KBM-7 (cell line): ENCODE measurements at regions not wholly inside any gene's neighbourhood (a gene's known extent, or its start where the extent isn't known, plus 50 kb on each side); places are given as distances from the start of the nearest gene placed in this dataset.
"Not testable (repeated sequence)": the region's sequence is repeated elsewhere in the genome, so short reads cannot be mapped to it uniquely, and the experiment has no call there.

Experiments used
- DNase-seq: peaks from one replicate; pipeline ENCODE4 v3.0.0-alpha.2; 2015
- in situ Hi-C: fragments of 300-500 bp; cut with MboI; formaldehyde crosslinking; loops from 2 replicates; pipeline ENCODE4 v1.14.3; 2020; ENCODE audit warnings: low sequenced_read_pairs, low pct_unique_long_range_greater_than_20kb, mixed read lengths

DNA sequence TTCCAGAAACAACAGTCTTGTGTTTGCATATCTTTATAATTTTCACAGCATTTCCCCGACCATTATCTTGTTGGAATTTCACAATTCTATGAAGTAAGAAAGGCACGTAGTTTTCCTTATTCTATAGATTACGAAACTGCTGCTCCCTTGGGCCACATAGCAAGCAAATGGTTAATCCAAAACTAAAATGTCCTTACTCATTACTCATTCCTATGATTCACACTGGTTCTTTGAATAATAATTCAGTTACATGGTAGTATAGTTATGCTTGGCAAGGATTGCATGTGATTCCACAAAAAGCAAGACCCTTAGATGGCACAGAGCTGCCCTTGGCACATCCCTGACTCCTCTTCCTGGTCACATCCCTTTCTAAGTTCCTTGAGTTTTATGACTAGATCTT is 51.2 kb downstream of the OR13H1 start:
- no peak for DNase-seq
- in situ Hi-C loops, result no loop called here

DNA sequence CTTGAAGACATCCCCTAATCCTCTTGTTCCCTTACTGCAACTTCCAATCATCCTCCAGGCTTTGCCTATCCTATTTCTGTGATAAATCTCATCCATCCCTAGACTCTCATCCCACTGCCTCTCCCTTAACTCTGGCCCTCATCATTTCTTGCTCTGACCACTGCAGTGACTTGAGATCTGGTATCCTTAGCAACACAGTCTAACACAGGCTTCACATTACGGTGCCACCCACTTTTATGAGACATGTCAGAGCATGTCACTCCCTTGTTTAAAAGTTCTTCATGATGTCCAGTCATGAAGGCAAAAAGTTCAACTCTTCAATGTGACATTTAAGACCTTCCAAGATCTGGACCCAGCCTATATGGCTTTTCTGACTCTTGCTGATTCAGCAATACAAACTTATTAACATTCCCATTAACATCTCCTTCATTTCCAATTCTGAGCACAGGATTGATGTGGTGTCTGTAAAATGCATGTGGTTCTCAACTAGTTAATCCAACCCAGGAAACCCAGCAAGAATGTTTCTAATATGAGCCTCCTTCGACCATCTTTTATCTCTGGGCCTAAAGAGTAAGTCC is 64.0 kb downstream of the OR13H1 start:
- DNase-seq, result no peak
- in situ Hi-C loops, result no loop called here

DNA sequence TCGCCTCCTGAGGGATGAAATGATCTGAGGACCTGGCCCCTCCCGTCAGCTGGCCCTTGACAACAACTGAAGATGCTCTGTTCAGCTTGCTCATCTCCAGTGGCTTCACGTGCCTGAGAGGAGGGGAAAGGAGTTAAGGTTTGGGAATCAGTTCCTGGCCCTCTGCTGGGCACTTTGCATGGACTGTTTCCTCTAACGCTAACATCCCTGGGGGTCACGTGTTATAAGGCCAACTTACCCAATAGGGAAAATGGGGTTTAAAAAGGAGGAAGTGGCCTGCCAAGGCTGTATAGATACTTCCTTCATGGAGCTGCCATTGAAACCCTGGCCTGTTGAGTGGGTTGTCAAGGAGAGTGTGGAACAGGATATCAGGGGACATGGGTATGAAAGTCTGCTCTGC is 65.6 kb downstream of the OR13H1 start:
- in situ Hi-C loops, result no loop called here
- no peak for DNase-seq

DNA sequence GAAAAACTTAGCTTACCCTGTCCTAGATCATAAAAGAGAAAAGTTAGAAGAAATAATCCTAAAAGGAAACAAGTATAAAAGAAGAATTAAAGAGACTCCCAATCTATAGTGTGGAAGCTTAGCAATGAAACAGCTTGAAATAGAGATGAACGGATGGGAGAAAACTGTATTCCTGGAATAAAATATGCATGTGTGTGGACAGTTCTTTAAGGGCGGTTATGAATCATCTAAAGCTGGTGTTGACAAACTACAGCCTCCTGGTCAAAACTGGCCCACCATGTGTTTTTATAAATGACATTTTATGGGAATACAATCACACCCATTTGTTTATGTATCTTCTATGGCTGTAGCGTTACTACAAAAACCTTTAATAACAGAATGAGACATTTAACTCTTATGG is 69.4 kb downstream of the OR13H1 start:
- in situ Hi-C loops, result no loop called here
- no peak for DNase-seq

DNA sequence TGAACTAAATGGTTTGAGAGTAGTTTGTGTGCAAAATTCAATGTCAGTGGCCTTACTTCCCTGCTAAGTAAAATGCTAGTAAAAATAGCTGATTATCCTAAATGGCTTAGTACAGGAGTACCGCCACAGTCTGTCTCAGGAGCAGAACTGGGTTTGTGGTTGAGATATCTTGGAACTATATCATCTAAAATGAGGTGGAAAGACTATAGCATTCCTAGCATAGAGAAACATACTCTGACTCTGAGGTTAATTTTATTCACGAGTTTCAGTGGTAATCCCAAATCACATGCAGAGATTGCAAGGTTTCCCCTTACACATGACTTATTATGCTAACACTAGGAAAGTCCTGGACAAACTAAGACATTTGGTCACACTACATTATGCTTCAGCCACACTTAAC is 70.4 kb downstream of the OR13H1 start:
- in situ Hi-C loops, result no loop called here
- DNase-seq, result no peak

DNA sequence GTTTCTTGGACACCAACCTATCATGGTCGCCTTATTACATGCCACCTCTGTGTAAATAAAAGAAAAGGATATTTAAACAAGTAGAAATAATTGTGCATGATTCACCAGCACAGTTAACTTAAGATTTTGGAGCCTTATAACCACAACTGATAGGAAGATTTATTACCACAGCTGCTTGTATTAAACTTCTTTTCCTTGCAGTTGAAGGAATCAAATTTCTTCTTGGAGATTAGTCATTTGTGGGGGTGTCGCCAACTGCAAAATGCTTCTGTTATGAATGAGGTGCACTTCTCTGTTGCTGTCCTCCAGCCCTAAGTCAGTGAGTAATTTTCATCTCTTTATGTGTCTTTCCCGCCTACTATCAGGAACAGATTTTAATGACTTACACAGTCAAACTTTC is 73.3 kb downstream of the OR13H1 start:
- in situ Hi-C loops, result no loop called here
- no peak for DNase-seq

DNA sequence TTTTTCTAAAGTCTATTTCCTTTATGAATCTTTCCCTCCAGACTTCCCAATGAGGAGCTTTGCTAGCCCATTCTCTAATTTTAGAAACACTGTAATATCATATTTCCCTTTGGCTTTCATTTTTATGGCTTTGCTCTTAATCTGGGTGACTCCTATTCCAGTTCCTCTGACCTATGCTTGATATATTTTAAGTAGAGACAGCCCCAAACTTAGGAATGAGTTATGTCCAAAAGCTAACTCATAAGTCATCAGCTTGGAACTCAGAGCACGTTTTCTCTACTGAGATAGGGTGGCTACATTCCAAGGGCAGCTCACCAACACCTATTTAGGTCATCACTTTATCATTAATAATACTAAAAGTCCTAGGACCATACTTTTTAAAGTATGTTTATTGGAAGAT is 77.8 kb downstream of the OR13H1 start:
- in situ Hi-C loops, result no loop called here

DNA sequence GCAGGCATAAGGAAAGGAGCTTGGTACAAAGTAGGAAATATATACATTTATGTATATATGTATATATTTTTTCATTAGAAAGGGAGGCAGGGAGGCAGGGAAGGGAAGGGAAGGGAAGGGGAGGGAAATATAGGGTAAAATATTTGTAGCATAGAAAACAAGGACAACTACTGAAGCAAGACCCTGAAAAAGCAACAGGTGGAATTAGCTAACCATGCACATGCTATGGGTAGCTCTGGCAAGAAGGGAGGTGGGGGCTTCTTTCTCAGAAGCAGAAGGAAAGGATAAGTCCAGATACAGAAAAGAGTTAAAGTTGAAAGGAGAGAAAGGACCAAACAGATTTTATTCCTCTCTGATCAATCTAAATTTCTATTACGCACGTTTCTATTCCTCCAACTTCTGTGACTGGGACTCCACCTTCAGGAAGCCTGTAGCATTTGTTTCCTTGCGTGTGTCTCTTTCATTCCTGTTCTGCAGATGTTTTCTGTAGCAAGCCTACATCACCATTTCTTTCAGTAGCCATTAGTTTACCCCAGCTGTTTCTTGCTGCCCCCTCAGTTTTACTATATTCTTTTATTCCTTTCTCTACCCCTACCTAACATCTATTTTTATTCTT is 82.9 kb downstream of the OR13H1 start:
- DNase-seq, result peak; percentile 2
- in situ Hi-C loops, result loop anchor here (25.0 kb wide), 1 partner anchor 639 kb away; no protein-coding TSS in a partner anchor

More for the DNA sequence above, 77.8 kb downstream of the OR13H1 start:
- no peak for DNase-seq

DNA sequence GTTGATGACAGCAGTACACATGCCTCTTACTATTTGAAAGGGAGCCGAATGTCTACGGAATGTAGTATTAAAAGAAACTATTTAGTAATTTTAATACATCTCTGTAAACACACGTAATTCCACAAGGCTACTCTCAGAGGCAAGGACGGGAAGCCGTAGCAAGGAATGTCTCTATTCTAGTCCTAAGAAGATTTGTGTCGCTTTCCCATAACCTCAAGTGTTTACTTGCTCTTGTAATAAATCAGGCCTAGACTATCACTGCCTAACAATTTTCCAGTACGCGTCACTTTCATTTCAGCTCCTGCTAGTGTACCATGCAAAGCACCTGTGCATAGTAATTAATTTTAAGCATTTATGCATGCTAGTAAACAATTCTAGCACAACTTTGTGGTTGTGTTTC is 86.7 kb downstream of the OR13H1 start:
- DNase-seq, result no peak
- in situ Hi-C loops, result loop anchor here (25.0 kb wide), 1 partner anchor 643 kb away; no protein-coding TSS in a partner anchor

DNA sequence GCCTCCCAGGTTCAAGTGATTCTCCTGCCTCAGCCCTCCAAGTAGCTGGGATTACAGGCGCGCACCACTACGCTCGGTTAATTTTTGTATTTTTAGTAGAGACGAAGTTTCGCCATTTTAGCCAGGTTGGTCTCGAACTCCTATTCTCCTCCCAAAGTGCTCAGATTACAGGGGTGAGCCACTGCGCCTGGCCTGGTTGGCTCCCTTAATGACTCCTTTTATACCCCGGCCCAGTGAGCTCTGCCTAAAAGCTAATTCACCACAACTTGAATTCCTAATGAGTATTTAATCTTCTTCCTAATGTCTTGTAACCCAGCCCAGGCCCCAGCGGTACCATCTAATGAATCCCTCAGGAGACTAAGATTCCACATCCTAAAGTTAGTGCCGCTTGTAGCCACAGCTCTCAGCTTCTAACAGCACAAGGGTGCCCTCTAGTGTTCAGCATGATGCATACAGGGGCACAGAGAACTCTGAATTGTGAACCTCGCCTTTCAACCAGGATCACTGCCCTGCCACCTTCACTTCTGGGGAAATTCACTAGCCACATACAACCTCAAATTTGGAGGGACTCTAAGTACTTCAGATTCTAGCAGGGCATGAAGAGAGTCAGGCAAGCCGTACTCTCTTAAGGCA is 89.5 kb downstream of the OR13H1 start:
- in situ Hi-C loops, result loop anchor here (25.0 kb wide), 1 partner anchor 646 kb away; no protein-coding TSS in a partner anchor
- peak; percentile 43 for DNase-seq

DNA sequence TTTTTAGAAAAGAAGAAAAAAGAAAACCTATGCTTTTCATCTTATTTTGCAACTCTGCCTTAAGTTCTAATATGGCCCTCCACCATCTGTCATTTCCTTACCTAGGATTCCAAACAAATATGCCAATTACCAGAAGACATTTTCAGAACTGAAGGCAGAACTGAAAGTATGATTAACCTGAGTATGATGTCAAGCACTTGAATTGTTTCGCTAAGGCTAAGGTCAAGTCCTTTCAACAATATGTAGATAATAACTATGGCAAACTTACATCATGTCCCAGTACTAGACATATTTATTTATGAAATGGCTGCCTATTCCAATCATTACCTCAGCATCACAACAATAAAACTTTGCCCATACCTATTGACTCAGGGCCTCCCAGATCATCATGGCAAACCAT is 91.0 kb downstream of the OR13H1 start:
- in situ Hi-C loops, result loop anchor here (25.0 kb wide), 1 partner anchor 648 kb away; no protein-coding TSS in a partner anchor
- DNase-seq, result no peak

DNA sequence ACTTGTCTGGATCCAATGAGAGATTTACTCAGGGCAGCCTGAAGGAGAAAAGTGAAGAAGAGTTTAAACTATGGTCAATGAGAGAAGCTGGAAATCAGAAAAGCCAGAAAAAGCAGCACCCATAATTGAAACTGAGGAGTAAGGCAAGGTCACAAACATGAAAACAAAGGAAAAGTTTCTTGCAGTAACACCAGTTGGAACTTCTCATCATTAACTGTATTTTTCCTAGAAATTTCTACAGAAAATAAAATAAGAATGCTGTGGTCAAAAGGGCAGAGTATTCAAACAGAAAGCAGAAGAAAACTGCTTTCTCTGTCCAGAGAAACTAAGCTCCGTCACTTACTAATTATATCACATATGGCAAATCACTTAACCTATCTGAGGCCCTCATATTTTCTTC is 102.2 kb downstream of the OR13H1 start:
- DNase-seq, result no peak
- in situ Hi-C loops, result loop anchor here (25.0 kb wide), 1 partner anchor 659 kb away; no protein-coding TSS in a partner anchor

DNA sequence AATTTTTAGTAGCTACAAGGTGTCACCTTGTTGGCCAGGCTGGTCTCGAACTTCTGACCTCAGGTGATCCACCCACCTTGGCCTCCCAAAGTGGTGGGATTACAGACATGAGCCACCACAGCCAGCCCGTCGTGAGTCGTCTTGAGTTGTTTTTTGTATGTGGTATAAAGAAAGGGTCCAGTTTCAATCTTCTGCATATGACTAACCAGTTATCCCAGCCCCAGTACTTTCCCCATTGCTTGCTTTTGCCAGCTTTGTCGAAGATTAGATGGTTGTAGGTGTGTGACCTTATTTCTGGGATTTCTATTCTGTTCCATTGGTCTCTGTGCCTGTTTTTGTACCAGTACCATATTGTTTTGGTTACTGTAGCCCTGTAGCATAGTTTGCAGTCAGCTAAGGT is 105.9 kb downstream of the OR13H1 start:
- no peak for DNase-seq
- in situ Hi-C loops, result loop anchor here (25.0 kb wide), 1 partner anchor 662 kb away; no protein-coding TSS in a partner anchor

DNA sequence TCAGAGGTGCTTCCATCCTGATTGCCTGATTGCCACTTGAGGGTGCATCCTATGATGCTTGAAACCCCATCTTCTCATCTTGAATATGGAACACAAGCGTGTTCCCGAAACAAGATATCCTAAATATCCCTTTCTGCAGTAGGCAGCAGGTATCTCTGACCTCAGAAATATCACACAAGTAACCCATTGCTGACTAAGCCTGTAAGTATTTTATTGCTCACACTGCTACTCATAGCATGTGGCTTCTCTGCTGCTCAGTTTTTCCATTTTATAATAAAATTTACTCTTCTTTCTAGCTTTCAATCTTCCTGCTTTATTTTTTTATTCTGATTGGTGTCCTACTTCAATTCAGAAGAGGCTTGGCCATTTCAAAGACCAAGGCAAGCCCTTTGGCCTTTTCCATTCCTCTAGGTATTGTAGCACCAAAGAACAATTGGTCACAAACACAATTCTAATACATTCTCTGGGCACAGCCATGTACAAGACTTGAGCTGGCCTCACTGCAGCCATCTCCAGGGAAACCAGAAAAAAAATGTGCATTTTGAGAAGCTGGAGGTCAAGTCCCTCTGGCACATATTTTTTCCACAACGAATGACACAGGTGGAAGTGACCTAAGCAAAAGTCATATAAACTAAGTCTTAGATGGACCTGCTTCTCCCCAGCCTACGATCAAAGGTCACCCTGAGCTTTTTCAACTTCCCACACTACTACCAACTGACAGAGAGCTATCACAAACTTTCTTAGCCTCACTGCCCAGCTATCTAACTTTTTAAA is 107.0 kb downstream of the OR13H1 start:
- no peak for DNase-seq
- in situ Hi-C loops, result no loop called here

DNA sequence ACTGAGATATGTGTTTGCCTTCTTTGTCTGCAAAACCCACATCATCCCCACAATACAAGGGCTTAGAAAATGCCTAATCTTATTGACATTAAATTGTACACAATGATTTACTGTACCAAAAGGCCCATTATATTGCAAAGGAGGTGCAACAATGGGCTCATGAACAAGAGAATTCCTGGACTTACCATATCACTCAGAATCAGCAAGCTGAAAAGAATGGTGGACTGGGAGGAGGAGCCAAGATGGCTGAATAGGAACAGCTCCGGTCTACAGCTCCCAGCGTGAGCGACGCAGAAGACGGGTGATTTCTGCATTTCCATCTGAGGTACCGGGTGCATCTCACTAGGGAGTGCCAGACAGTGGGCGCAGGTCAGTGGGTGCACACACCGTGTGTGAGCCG is 119.9 kb downstream of the OR13H1 start:
- in situ Hi-C loops, DNase-seq: not testable (repeated sequence)

DNA sequence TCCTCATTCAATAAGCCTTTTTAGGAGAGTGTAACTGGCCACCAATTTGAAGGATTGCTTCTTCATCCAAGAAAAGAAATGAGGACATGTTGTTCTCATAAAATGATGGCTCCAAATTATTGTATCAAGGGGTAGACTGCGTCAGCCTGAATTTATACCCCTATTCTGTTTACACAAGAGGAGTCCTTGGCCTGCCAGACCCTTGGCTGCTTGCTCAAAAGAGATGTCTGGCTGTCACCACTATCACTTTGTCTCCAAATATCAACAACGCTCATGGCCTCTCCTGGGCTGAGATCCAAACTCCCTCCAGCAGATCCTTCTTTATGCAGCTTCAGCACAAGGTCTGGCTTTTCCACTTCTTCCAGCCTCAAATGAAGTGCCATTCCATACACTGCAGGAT is 127.9 kb downstream of the OR13H1 start:
- no peak for DNase-seq
- in situ Hi-C loops, result no loop called here

DNA sequence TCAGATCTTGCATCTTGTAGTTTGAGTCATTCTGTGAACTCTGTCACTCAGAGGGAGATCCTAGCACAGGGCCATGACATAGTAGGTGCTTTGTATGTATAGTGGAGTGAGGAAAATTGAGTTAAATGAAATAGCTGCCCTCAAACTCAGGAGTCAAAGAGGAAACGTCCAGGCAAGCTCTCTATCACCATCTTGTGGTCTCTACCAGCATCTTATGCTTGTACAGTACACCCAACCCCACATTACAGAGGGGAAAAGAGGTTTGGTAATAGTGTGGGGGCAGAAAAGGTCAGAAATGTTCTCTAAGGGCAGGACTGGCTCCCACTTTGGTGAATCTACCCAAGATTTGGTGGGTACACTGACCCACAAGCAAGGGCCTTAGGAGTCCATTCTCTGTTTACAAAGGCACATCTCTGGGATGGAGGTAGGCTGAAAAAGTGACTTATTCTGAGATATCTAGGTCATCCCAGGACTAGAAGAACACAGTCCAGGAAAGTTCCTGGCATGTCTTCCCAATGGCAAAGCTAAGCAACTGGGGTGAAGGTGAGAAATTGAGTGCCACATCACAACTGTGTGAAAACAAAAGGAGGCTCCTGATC is 131.8 kb downstream of the OR13H1 start:
- in situ Hi-C loops, result no loop called here
- peak; percentile 52 for DNase-seq

DNA sequence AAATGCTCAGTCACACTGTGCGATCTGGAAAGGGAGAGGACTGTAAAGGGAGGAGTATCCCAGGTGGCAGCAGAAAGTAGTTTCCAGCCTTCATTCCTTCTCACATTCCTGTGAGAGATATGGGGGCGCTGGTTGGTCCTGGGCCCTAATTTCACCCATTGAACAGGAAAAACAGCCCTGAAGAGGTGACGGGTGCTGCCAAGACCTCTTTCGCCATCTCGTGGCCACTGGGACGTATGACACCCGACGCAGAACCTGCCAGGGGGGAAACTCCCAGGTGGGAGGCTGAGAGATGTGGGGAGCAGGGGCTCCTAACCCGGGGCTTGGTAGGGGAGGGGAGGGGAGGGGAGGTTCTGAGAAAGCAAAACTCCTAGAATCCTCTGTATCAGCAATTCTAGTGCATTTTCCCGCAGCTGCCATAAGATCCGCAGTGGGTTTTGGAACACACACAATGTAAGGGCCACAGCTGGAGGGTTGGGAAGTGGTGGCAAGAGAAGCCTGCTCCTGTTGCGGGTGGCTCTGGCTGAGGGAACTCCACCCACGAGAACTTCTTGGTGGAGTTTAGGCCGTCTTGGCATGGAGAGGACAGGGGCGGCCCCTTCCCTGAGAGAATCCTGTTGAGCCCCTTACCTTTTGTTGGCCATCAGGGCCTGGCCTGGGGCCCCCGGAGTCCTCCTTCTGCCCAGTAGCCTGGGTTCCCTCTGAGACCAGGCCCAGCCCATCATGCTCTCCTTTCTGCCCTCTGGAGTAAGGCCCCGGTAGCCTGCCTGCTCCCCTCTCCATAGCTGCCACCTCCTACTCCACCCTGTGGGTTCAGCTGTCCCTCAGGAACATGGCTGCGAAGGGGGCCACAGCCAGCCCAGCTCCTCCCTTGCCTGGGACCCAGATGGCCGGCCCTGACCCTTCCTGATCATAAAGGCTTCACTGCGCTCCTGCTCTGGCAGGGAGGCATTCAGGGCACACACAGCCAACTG is 134.1 kb downstream of the OR13H1 start:
- in situ Hi-C loops, result no loop called here
- DNase-seq, result peak; percentile 52
